ENCODE measurements at regions not wholly inside any gene's neighbourhood (a gene's known extent, or its start where the extent isn't known, plus 50 kb on each side); places are given as distances from the start of the nearest gene placed in this dataset.

DNA sequence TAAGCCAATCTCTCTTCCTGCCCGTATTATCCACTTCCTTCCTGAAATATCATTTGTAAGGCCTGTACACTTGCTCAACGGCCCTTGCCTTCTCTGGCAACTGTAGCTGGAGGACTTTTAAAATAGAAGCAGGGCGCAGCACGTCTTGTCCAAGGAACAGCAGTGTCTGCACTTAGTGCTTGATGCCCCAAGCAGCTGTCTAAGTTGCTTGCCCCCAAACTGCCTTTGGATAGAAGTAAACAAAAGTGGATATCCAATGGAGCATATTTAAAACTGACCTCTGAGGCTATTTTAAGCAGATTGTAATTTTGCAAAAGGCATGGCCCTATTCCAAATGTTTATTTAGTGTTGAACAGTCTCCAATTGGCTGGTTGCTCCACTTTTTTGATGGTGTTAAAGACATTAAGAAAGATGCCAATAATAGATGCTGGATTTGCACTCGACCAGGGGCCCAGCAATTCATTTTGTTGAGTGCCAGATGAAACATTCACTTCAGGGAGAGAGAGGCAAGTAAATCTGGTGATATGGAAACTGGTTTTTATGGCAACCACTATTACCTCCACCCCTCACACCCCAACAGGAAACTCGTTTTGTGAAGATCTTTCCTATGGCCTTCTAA is 526.8 kb upstream of the TBL1XR1 start:
- H3K4me3 ChIP-seq (ENCODE audit: low read depth, low read length) = no peak overlapping the region
- DNase-seq (ENCODE audit: low read depth) = peak; percentile 31

DNA sequence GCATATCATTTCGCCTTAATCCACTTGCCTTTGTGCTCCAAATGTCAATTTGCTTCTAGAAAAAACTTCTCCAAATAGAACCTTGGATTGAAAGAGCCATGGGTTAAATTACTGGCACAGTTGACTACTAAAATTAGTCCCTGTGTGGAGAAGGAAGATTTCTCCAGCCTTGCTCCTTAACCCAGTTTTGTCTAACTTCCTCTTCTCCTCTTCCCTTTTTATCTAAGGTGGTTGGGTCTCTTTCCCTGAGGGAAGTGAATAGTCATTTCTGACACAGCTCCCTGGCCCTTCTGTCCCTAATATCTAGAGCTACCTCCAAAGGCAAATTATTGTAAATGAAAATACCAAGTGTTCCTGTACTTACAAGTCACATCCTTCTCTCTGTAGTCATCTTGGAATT is 527.9 kb upstream of the TBL1XR1 start:
- DNase-seq (ENCODE audit: low read depth) = no peak
- no peak overlapping the region for H3K4me3 ChIP-seq (ENCODE audit: low read depth, low read length)

DNA sequence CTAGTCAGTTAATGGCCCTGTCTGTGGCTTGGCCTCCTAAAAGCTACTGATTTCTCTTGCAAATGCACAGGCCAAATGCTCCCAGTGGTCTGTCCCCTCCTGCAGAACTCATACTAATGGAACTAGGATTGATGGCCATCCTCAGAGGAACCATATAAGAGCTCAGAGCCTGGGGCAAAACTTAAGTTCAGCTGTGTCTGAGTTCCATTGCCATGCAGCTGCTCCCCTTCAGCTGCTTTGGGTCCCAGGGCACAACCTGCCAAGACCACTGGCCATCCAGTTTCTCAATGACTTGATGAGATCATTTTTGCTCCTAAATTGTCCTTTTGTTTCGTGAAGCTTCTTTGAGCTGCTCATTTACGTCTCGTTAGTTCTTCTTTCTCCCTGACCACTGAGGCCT is 529.5 kb upstream of the TBL1XR1 start:
- DNase-seq (ENCODE audit: low read depth) = no peak
- no peak overlapping the region for H3K4me3 ChIP-seq (ENCODE audit: low read depth, low read length)

DNA sequence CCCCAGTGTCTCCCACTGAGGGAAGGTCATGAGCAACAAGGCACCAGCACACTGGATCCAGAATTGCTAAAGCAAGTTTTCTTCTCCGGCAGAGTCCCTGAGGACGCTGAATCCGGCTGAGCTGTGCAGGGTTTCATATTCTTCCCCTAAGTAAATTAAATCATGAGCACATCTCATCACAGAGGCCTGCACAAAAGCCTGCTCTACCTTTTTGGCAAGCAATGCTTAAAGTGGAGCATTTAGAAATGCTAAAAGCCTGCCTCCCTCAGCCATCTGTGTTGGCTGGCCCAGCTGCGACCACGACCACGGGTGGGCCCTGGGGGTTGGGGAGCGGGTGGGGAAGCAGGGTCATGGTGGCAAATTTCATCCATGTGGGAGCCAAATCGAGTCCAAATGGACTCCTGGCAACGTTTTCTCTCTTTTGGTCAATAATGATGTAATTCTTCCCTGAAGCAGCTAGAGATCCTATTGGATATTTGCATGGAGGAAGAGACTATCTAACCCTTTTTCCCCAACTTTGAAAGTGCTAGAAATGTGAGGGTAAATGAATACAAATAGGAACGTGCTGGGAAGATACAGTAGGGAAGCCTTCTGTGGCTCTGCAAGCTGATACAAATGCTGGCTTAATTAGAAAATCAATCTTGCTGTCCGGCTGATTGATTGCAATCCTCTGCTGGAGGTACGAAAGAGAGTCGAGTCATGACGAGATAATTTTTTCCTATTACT is 532.8 kb upstream of the TBL1XR1 start:
- peak; percentile 92 for DNase-seq (ENCODE audit: low read depth)
- H3K4me3 ChIP-seq (ENCODE audit: low read depth, low read length) = no peak overlapping the region

- H3K4me3 ChIP-seq (ENCODE audit: low read depth, low read length) = no peak overlapping the region
- no peak for DNase-seq (ENCODE audit: low read depth)
These were observed 533.5 kb upstream of the TBL1XR1 start for GRCh38 chr3:177730814-177731213.

- DNase-seq (ENCODE audit: low read depth) = peak; percentile 49
- no peak overlapping the region for H3K4me3 ChIP-seq (ENCODE audit: low read depth, low read length)
These were observed 534.5 kb upstream of the TBL1XR1 start for GRCh38 chr3:177731644-177732268.

- no peak overlapping the region for H3K4me3 ChIP-seq (ENCODE audit: low read depth, low read length)
- DNase-seq (ENCODE audit: low read depth) = no peak
These were observed 536.0 kb upstream of the TBL1XR1 start for GRCh38 chr3:177733233-177733632.

DNA sequence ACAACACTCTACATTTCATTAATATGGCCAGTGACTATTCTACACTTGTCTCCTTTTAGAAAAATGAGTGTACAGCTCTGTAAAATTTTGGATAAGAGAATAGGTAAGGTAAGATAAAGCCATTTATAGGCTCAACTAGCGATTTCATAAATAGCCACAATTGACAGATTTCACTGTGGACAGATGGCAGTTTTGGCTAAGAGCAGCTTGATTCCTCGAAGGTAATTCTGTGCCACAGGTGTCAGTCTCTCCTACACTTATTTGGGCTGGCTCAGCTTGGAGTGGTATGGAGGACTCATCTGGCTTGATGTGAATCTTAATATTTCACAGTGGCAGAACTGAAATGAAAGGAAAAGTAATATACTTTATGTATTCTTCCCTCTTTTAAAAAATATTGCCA is 536.7 kb upstream of the TBL1XR1 start:
- no peak overlapping the region for H3K4me3 ChIP-seq (ENCODE audit: low read depth, low read length)
- DNase-seq (ENCODE audit: low read depth) = no peak

DNA sequence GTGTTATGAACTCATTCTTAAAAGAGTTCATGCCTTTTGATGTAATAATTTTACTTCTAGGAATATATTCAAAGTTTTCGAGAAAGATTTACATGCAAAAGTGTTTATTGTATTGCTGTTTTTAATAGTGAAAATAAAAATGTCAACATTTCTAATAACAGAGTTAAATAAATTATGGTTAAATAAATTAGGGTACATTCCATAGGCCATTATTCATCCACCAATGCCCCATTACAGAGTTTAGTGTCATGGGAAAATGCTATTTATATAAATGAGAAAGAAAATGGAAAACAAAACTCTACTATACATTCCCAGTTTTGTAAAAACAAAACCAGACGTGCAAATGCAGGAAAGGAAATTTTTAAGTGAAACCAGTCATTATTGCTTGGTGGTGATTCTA is 538.1 kb upstream of the TBL1XR1 start:
- H3K4me3 ChIP-seq (ENCODE audit: low read depth, low read length) = no peak overlapping the region
- no peak for DNase-seq (ENCODE audit: low read depth)

DNA sequence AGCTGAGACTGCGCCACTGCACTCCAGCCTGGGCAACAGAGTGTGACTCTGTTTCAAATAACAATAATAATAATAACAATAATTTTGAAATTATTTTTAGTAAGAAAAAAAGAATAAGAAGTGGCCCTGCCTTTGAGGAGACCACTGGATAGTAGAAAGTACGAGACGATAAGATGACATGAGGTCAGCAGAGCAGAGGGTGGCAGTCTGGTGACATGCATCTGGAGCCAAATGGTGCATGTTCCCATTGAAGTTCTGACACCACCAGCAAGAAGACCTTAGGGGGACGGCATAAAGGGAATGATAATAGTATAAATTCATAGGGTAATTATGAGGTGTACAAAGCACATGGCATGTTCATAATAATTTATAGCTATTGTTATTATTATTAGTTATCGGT is 542.2 kb upstream of the TBL1XR1 start:
- no peak overlapping the region for H3K4me3 ChIP-seq (ENCODE audit: low read depth, low read length)
- DNase-seq (ENCODE audit: low read depth) = no peak

DNA sequence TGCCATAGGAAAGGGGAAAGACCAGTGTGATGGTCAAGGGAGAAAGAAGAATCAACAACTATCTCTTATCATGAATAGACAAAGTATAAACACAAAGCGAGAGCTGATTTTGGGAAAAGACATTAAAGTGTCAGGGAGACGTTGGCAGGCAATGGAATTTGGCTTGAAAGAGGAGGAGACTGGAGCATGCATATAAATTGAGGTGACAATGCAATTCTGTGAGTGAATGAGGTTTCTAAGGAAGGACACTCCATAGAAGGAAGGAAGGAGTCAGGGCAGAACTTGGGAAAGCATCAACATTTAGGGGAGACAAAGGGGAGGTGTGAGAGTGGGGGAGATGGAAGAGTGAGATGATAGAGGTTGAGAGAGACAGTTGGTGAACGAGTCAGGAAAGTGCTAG is 543.0 kb upstream of the TBL1XR1 start:
- no peak overlapping the region for H3K4me3 ChIP-seq (ENCODE audit: low read depth, low read length)
- no peak for DNase-seq (ENCODE audit: low read depth)

- no peak overlapping the region for H3K4me3 ChIP-seq (ENCODE audit: low read depth, low read length)
- DNase-seq (ENCODE audit: low read depth) = no peak
These were observed 545.0 kb upstream of the TBL1XR1 start for GRCh38 chr3:177742273-177742672.

DNA sequence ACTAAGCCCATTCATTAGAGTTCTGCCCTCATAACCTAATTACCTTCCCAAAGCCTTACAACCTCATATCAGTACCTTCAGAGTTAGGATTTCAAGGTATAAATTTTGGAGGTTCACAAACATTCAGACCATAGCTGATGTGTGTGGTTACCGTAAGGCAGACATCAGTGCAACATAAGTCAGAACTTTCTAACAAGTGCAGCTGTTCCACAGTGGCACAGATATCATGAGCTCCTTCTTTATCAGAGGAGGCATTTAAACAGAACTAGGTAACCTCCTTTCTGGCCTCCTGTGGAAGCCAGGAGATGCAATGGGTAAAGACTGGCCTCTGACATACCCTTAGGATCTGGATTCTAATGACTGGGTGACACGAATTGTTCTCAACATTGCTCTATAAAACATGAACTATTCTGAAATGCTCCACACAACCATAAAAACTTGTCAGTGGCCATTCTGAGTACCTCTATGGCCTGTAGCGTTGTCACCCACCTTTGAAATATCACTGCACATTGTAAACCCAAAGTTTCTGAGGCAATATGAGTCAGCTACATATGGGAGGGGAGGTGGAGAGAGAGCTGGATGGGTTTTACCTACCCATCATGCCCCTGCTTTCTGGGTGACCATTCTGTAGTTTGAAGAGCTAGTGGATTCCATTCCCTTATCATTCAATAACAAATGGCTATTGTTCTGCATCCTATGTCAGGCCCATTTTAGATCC is 546.0 kb upstream of the TBL1XR1 start:
- H3K4me3 ChIP-seq (ENCODE audit: low read depth, low read length) = no peak overlapping the region
- no peak for DNase-seq (ENCODE audit: low read depth)

- DNase-seq (ENCODE audit: low read depth) = no peak
- no peak overlapping the region for H3K4me3 ChIP-seq (ENCODE audit: low read depth, low read length)
These were observed 547.8 kb upstream of the TBL1XR1 start for GRCh38 chr3:177744873-177745606.

DNA sequence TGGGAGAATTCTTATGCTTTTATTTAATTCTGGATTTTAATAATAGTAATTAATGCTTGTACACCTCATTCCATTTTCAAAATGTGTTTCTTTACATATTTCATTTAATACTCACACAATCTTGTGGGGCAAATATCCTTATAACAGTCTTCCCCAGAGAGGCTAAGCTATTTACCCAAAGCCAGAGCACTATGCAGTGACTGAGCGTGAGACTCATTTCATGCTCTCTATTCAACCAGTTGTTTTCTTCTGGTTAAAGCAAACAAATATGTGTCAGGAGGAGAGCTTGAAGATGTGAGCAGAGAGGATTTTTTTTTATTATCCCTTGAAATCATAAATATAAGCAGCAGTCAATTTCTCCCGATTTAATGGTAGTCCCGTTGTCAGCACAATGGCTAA is 548.3 kb upstream of the TBL1XR1 start:
- no peak for DNase-seq (ENCODE audit: low read depth)
- H3K4me3 ChIP-seq (ENCODE audit: low read depth, low read length) = no peak overlapping the region

GRCh38 chr3:177746337-177746933 is 549.2 kb upstream of the TBL1XR1 start:
- DNase-seq (ENCODE audit: low read depth) = no peak
- no peak overlapping the region for H3K4me3 ChIP-seq (ENCODE audit: low read depth, low read length)

DNA sequence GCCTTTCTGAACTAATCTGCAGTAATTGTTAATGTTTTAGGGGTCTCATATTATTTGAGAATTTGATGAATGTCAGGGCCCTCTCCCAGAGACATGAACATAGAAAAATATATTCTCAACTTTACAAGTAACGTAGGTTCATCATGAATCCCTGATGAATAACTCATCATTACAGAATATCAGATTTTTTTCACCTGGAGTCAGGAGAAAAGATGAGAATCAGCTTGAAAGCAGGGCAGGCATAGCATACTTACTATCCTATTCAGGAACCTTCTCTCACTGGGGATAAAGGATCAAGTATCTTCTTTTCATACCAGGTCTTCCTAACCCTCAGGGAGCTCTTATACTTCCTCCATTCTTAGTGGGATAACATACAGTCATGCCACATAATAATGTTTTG is 552.6 kb upstream of the TBL1XR1 start:
- no peak overlapping the region for H3K4me3 ChIP-seq (ENCODE audit: low read depth, low read length)
- no peak for DNase-seq (ENCODE audit: low read depth)

DNA sequence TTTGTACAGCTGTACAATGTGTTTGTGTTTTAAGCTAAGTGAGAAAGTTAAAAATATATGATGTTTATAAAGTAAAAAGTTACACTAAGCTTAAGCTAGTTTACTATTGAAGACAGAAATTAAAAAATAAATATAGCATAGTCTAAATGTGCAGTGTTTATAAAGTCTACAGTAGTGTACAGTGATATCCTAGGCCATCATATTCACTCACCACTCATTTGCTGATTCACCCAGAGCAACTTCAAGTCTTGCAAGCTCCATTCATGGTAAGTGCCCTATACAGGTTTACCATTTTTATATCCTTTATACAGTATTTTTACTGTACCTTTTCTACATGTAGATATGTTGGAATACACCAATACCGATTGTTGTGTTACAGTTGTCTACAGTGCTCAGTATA is 553.2 kb upstream of the TBL1XR1 start:
- no peak for DNase-seq (ENCODE audit: low read depth)
- no peak overlapping the region for H3K4me3 ChIP-seq (ENCODE audit: low read depth, low read length)

DNA sequence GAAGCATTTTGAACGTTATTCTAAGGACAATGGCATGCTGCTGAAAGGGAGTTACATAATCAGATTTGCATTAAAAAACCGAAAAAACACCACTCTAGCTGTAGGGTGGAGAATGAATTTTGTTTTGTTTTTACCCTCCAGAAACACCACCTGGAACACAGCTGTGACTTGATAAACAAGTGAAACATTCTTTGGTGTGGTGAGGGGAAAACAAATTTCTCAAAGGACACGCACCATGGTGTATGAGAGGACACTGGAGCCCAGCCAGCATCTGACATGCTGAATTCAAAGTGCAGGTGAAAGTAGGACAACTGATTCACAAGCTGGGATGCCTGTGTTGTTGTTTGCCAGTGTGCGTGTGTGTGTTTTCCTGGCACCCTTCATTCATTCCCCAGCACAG is 554.5 kb upstream of the TBL1XR1 start:
- H3K4me3 ChIP-seq (ENCODE audit: low read depth, low read length) = no peak overlapping the region
- DNase-seq (ENCODE audit: low read depth) = no peak

All from skeletal muscle cell (primary cell).